HuH-7 (cell line): ENCODE measurements at regions not wholly inside any gene's neighbourhood (a gene's known extent, or its start where the extent isn't known, plus 50 kb on each side); places are given as distances from the start of the nearest gene placed in this dataset.
A peak's percentile ranks its signal among the peaks of the same experiment; 100 is the strongest.
"Not testable (repeated sequence)": the region's sequence is repeated elsewhere in the genome, so short reads cannot be mapped to it uniquely, and the experiment has no call there.

ENCODE experiments used
- DNase-seq: peaks from one replicate; pipeline ENCODE4 v3.0.0; 2011; ENCODE audit warnings: low spot score

- DNase-seq = not testable (repeated sequence)
Observed at GRCh38 chr16:29234536-29235275, 171.8 kb downstream of the NPIPB11 start.

GRCh38 chr16:29233705-29234404 is 172.7 kb downstream of the NPIPB11 start:
- DNase-seq = not testable (repeated sequence)

GRCh38 chr16:29232811-29233704 is 173.5 kb downstream of the NPIPB11 start:
- no peak for DNase-seq

GRCh38 chr16:29232160-29232705 is 174.3 kb downstream of the NPIPB11 start:
- not testable (repeated sequence) for DNase-seq

GRCh38 chr16:29231244-29231643 is 175.3 kb downstream of the NPIPB11 start:
- no peak for DNase-seq

GRCh38 chr16:29230671-29231096 is 175.8 kb downstream of the NPIPB11 start:
- no peak for DNase-seq

- DNase-seq = not testable (repeated sequence)
Observed at GRCh38 chr16:29230006-29230668, 176.4 kb downstream of the NPIPB11 start.

GRCh38 chr16:29229616-29230005 is 176.9 kb downstream of the NPIPB11 start:
- not testable (repeated sequence) for DNase-seq

GRCh38 chr16:29228664-29229611 is 177.6 kb downstream of the NPIPB11 start:
- peak; percentile 51 for DNase-seq

GRCh38 chr16:29227751-29228663 is 178.5 kb downstream of the NPIPB11 start:
- DNase-seq = not testable (repeated sequence)

- DNase-seq = no peak
Observed at GRCh38 chr16:29226782-29227181, 179.7 kb downstream of the NPIPB11 start.

- not testable (repeated sequence) for DNase-seq
Observed at GRCh38 chr16:29224675-29225074, 181.8 kb downstream of the NPIPB11 start.

- not testable (repeated sequence) for DNase-seq
Observed at GRCh38 chr16:29222615-29223014, 183.9 kb downstream of the NPIPB11 start.

- not testable (repeated sequence) for DNase-seq
Observed at GRCh38 chr16:29222008-29222407, 184.5 kb downstream of the NPIPB11 start.

GRCh38 chr16:29221281-29221955 is 185.1 kb downstream of the NPIPB11 start:
- DNase-seq = not testable (repeated sequence)

GRCh38 chr16:29220647-29221191 is 185.8 kb downstream of the NPIPB11 start:
- DNase-seq = not testable (repeated sequence)

- not testable (repeated sequence) for DNase-seq
Observed at GRCh38 chr16:29219966-29220646, 186.4 kb downstream of the NPIPB11 start.

GRCh38 chr16:29219562-29219961 is 186.9 kb downstream of the NPIPB11 start:
- not testable (repeated sequence) for DNase-seq
